Suprapubic skin (tissue), 3 donors: ENCODE measurements at regions not wholly inside any gene's neighbourhood (a gene's known extent, or its start where the extent isn't known, plus 50 kb on each side); places are given as distances from the start of the nearest gene placed in this dataset.

Experiments
- CTCF ChIP-seq, 2 donors: fragments of 200-600 bp in 1 of 2; fragments of 450-650 bp in 1 of 2; sonication (generic) in 1 of 2; IDR thresholded peaks; one replicate each; pipeline ENCODE4 v1.5.1; 2016 to 2019; ENCODE audit warnings: antibody characterized with exemption in 2 of 2, mild to moderate bottlenecking in 1 of 2, moderate library complexity in 1 of 2
- EP300 ChIP-seq: sonication (generic); formaldehyde crosslinking; IDR thresholded peaks from one replicate; pipeline ENCODE4 v1.6.1; 2017; ENCODE audit warnings: antibody characterized with exemption
- POLR2A ChIP-seq, 2 donors: fragments of 450-650 bp; IDR thresholded peaks; one replicate each; pipeline ENCODE4 v1.6.1; 2017; ENCODE audit warnings: antibody characterized with exemption in 2 of 2, mild to moderate bottlenecking in 2 of 2, moderate library complexity in 2 of 2

GRCh38 chr4:28421221-28421620 is 1560.6 kb downstream of the STIM2 start:
- no peak for TF ChIP-seq CTCF (IDR thresholded peaks at IDR 0.05)
- no peak for TF ChIP-seq POLR2A (IDR thresholded peaks at IDR 0.05)
- no peak for TF ChIP-seq EP300
